Urinary bladder (tissue), 3 donors: ENCODE measurements at regions not wholly inside any gene's neighbourhood (a gene's known extent, or its start where the extent isn't known, plus 50 kb on each side); places are given as distances from the start of the nearest gene placed in this dataset.

Experiments used
- DNase-seq: peaks from one replicate; pipeline ENCODE4 v3.0.0-alpha.2; 2015; ENCODE audit errors: extremely low spot score
- H3K27ac ChIP-seq: one replicate; pipeline ENCODE4 v1.5.1; 2013; ENCODE audit warnings: low read depth, mild to moderate bottlenecking, moderate library complexity
- H3K36me3 ChIP-seq: one replicate; pipeline ENCODE4 v1.6.1; 2013; ENCODE audit warnings: mild to moderate bottlenecking, moderate library complexity; ENCODE audit not compliant: insufficient read depth
- H3K4me1 ChIP-seq: one replicate; pipeline ENCODE4 v1.6.1; 2013; ENCODE audit warnings: mild to moderate bottlenecking, moderate library complexity; ENCODE audit not compliant: insufficient read depth
- H3K4me3 ChIP-seq: one replicate; pipeline ENCODE4 v1.5.1; 2013; ENCODE audit warnings: low read depth, low read length
- WGBS: extraction: QIAGEN DNeasy Blood & Tissue Kit; methylation state at CpG from one replicate; pipeline ENCODE4 v1.1.7; 2013; 5-methylcytosine and 5-hydroxymethylcytosine counted together
- donor health status: healthy with polysubstance abuse.
- donor health status: healthy.

- Histone ChIP-seq H3K4me1 (no peaks in the 10 kb centered on the region), H3K4me3 (no peak overlapping the region), H3K27ac (no peak overlapping the region), H3K36me3 (no peaks in the 10 kb centered on the region)
- WGBS = 92% methylated on average over 1 of the region's 1 CpG
- DNase-seq = no peak
These were observed 110.6 kb upstream of the FER start for GRCh38 chr5:108637134-108637533.

GRCh38 chr5:108636135-108636853 lies 111.4 kb upstream of the FER start:
- H3K36me3 ChIP-seq = no peaks in the 10 kb centered on the region
- no peaks in the 10 kb centered on the region for H3K4me1 ChIP-seq
- WGBS = 90% methylated on average over 3 of the region's 3 CpGs
- H3K4me3 ChIP-seq = no peak overlapping the region
- no peak overlapping the region for H3K27ac ChIP-seq
- no peak for DNase-seq

- no peak overlapping the region for H3K27ac ChIP-seq
- H3K36me3 ChIP-seq = no peaks in the 10 kb centered on the region
- H3K4me1 ChIP-seq = no peaks in the 10 kb centered on the region
- H3K4me3 ChIP-seq = no peak overlapping the region
- DNase-seq = no peak
- WGBS = 70% methylated on average over 1 of the region's 1 CpG
These were observed 112.9 kb upstream of the FER start for GRCh38 chr5:108634617-108635288.

GRCh38 chr5:108634010-108634616 lies 113.6 kb upstream of the FER start:
- no peaks in the 10 kb centered on the region for H3K4me1 ChIP-seq
- H3K36me3 ChIP-seq = no peaks in the 10 kb centered on the region
- no peak overlapping the region for H3K4me3 ChIP-seq
- DNase-seq = no peak
- no peak overlapping the region for H3K27ac ChIP-seq

- Histone ChIP-seq H3K4me1 (no peaks in the 10 kb centered on the region), H3K27ac (no peak overlapping the region), H3K4me3 (no peak overlapping the region), H3K36me3 (no peaks in the 10 kb centered on the region)
- DNase-seq = no peak
- 87% methylated on average over 2 of the region's 2 CpGs for WGBS
These were observed 117.7 kb upstream of the FER start for GRCh38 chr5:108629779-108630528.

GRCh38 chr5:108625654-108626053 lies 122.0 kb upstream of the FER start:
- H3K4me1 ChIP-seq = no peaks in the 10 kb centered on the region
- WGBS = 95% methylated on average over 2 of the region's 2 CpGs
- no peak for DNase-seq
- no peak overlapping the region for H3K27ac ChIP-seq
- H3K4me3 ChIP-seq = no peak overlapping the region
- H3K36me3 ChIP-seq = no peaks in the 10 kb centered on the region

- DNase-seq = no peak
- no peaks in the 10 kb centered on the region for H3K36me3 ChIP-seq
- no peak overlapping the region for H3K4me3 ChIP-seq
- H3K27ac ChIP-seq = no peak overlapping the region
- no peaks in the 10 kb centered on the region for H3K4me1 ChIP-seq
These were observed 123.9 kb upstream of the FER start for GRCh38 chr5:108623826-108624225.

GRCh38 chr5:108620516-108620915 lies 127.2 kb upstream of the FER start:
- Histone ChIP-seq H3K4me1 (no peaks in the 10 kb centered on the region), H3K27ac (no peak overlapping the region), H3K36me3 (no peaks in the 10 kb centered on the region), H3K4me3 (no peak overlapping the region)
- no peak for DNase-seq
- WGBS = 54% methylated on average over 6 of the region's 6 CpGs

GRCh38 chr5:108619815-108620214 lies 127.9 kb upstream of the FER start:
- Histone ChIP-seq H3K4me3 (no peak overlapping the region), H3K36me3 (no peaks in the 10 kb centered on the region), H3K27ac (no peak overlapping the region), H3K4me1 (no peaks in the 10 kb centered on the region)
- 93% methylated on average over 10 of the region's 10 CpGs for WGBS
- DNase-seq = no peak

GRCh38 chr5:108617467-108618435 lies 129.9 kb upstream of the FER start:
- no peak overlapping the region for H3K27ac ChIP-seq
- H3K4me1 ChIP-seq = no peaks in the 10 kb centered on the region
- 78% methylated on average over 8 of the region's 8 CpGs for WGBS
- H3K4me3 ChIP-seq = no peak overlapping the region
- DNase-seq = no peak
- H3K36me3 ChIP-seq = no peaks in the 10 kb centered on the region

GRCh38 chr5:108615216-108615615 lies 132.5 kb upstream of the FER start:
- H3K36me3 ChIP-seq = no peaks in the 10 kb centered on the region
- H3K4me1 ChIP-seq = no peaks in the 10 kb centered on the region
- no peak overlapping the region for H3K27ac ChIP-seq
- 55% methylated on average over 2 of the region's 2 CpGs for WGBS
- DNase-seq = no peak
- H3K4me3 ChIP-seq = no peak overlapping the region

- H3K4me3 ChIP-seq = no peak overlapping the region
- H3K27ac ChIP-seq = no peak overlapping the region
- no peak for DNase-seq
- no peaks in the 10 kb centered on the region for H3K4me1 ChIP-seq
- WGBS = 93% methylated on average over 1 of the region's 1 CpG
- H3K36me3 ChIP-seq = no peaks in the 10 kb centered on the region
These were observed 140.3 kb upstream of the FER start for GRCh38 chr5:108607421-108607820.

- no peak for DNase-seq
- no peak overlapping the region for H3K4me3 ChIP-seq
- H3K36me3 ChIP-seq = no peaks in the 10 kb centered on the region
- H3K27ac ChIP-seq = no peak overlapping the region
- H3K4me1 ChIP-seq = no peaks in the 10 kb centered on the region
These were observed 141.5 kb upstream of the FER start for GRCh38 chr5:108606185-108606584.
